VCaP (cell line): ENCODE measurements at regions not wholly inside any gene's neighbourhood (a gene's known extent, or its start where the extent isn't known, plus 50 kb on each side); places are given as distances from the start of the nearest gene placed in this dataset.

ENCODE experiments used
- H3K27ac ChIP-seq: fragments of 450-650 bp; 2 replicates; pipeline ENCODE4 v1.5.1; 2017
- TF ChIP-seq, protein P1 (sequence below): fragments of 450-650 bp; conservative IDR thresholded peaks from 2 replicates; pipeline ENCODE4 v1.5.1; 2017; ENCODE audit warnings: mild to moderate bottlenecking, moderate library complexity

GRCh38 chr2:133780997-133781513, 212.8 kb upstream of the NCKAP5 start:
- TF ChIP-seq, protein P1, sequence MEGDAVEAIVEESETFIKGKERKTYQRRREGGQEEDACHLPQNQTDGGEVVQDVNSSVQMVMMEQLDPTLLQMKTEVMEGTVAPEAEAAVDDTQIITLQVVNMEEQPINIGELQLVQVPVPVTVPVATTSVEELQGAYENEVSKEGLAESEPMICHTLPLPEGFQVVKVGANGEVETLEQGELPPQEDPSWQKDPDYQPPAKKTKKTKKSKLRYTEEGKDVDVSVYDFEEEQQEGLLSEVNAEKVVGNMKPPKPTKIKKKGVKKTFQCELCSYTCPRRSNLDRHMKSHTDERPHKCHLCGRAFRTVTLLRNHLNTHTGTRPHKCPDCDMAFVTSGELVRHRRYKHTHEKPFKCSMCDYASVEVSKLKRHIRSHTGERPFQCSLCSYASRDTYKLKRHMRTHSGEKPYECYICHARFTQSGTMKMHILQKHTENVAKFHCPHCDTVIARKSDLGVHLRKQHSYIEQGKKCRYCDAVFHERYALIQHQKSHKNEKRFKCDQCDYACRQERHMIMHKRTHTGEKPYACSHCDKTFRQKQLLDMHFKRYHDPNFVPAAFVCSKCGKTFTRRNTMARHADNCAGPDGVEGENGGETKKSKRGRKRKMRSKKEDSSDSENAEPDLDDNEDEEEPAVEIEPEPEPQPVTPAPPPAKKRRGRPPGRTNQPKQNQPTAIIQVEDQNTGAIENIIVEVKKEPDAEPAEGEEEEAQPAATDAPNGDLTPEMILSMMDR = no peak

DNA sequence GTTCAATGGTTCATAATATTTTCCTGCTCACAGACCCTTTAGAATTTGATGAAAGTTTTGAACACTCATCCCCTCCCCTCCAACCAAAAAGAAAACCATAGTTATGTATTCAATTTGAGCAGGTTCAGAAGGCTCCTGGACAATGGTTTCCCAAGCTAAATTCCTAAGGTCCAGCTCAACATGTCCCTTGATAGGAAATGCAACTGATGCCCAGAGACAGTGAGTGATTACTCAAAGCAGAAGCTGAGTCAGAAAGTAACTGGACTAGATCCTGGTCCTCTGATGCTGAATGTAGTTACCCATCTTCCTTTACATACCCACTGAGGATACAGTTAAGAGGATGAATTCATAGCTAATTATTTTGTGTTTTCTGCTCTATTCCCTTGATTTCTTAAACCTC, 218.9 kb upstream of the NCKAP5 start:
- H3K27ac ChIP-seq = no peak overlapping the region
- TF ChIP-seq, protein P1 = no peak

More at GRCh38 chr2:133780997-133781513, 212.8 kb upstream of the NCKAP5 start:
- no peak overlapping the region for H3K27ac ChIP-seq

GRCh38 chr2:133787651-133788050, 219.4 kb upstream of the NCKAP5 start:
- TF ChIP-seq, protein P1 = no peak
- H3K27ac ChIP-seq = no peak overlapping the region

DNA sequence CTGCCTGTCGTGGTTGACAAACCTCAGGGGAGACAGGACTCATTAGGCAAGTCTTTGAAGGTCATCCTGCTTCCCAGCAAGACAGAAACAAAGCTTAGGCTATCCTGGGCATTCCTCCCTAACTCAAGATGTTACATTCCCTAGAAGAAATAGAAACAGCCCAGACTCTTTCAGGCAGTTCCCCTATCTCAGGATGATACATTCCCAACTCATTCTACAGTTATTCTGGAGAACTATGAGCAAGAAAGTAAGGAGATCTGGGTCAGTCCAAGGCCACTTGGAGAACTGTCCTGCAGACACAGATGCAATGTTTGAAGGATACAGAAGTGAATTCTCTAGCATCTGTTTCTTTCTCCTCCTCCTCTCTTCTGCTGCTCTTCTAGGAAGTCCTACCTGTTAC, 220.1 kb upstream of the NCKAP5 start:
- no peak overlapping the region for H3K27ac ChIP-seq
- TF ChIP-seq, protein P1 = no peak

- no peak overlapping the region for H3K27ac ChIP-seq
- TF ChIP-seq, protein P1 = no peak
Measured at GRCh38 chr2:133789743-133790142, 221.5 kb upstream of the NCKAP5 start.

DNA sequence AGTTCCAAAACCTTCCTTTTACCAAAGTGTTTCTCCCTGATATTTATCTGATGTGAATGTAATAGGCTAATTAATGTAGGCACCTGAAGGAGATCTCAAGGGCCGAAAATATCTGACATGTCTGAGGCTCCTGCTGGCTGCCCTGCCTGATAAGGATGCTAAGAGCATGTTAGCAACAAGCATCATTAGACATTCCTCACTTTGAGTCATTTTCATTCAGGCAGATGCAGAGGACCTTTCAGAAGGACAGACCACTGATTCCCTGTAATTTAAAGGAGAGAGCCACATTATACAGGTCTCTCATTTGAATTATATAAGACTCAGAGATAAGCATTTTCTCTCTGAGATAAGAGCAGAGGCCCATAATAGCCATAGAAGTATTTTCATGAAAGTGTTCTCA, 222.4 kb upstream of the NCKAP5 start:
- H3K27ac ChIP-seq = no peak overlapping the region
- TF ChIP-seq, protein P1 = no peak

DNA sequence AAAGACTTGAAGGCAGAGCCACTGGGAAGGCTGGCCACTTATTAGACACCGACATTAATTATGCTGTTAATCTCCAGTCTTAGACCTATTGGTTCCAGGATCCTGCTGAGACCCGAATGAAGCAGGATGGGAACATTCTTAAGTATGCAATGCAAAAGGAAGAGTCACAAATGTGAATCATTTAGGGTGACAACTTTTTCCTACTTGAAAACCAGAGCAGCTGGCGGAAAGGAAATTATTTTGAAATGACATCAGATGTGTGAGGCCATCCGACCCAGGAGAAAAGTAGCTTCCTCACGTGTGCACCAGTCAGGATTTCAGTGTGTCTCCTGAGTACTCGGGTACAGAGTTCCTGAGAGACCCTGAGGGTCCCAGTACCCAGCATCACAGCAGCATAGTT, 222.9 kb upstream of the NCKAP5 start:
- H3K27ac ChIP-seq = no peak overlapping the region
- TF ChIP-seq, protein P1 = no peak
